ENCODE measurements at regions not wholly inside any gene's neighbourhood (a gene's known extent, or its start where the extent isn't known, plus 50 kb on each side); places are given as distances from the start of the nearest gene placed in this dataset.

GRCh38 chr5:171571663-171572062 lies 152.2 kb downstream of the FGF18 start:
- Mint-ChIP-seq H3K36me3 (ENCODE audit: low read depth) (peaks cover 11% of the 10 kb centered on the region), H3K4me3 (ENCODE audit: unreplicated experiment) (no peak overlapping the region), H3K4me1 (ENCODE audit: low read depth) (peaks cover 21% of the 10 kb centered on the region), H3K27me3 (ENCODE audit: low read depth) (peaks cover 2% of the 10 kb centered on the region), H3K27ac (ENCODE audit: unreplicated experiment) (peak overlapping the region; percentile 79), H3K9me3 (ENCODE audit: low read depth) (peaks cover 29% of the 10 kb centered on the region)
- no peak for DNase-seq (ENCODE audit: low spot score)
- no peak for TF ChIP-seq CTCF (IDR thresholded peaks at IDR 0.05)

GRCh38 chr5:171573021-171573420 lies 153.6 kb downstream of the FGF18 start:
- TF ChIP-seq CTCF (IDR thresholded peaks at IDR 0.05) = no peak

GRCh38 chr5:171573451-171574225 lies 154.2 kb downstream of the FGF18 start:
- peaks cover 18% of the 10 kb centered on the region for H3K9me3 Mint-ChIP-seq (ENCODE audit: low read depth)
- H3K4me1 Mint-ChIP-seq (ENCODE audit: low read depth) = peaks cover 25% of the 10 kb centered on the region
- no peak overlapping the region for H3K4me3 Mint-ChIP-seq (ENCODE audit: unreplicated experiment)
- H3K36me3 Mint-ChIP-seq (ENCODE audit: low read depth) = peaks cover 8% of the 10 kb centered on the region
- no peak overlapping the region for H3K27ac Mint-ChIP-seq (ENCODE audit: unreplicated experiment)
- H3K27me3 Mint-ChIP-seq (ENCODE audit: low read depth) = peaks cover 2% of the 10 kb centered on the region
- no peak for DNase-seq (ENCODE audit: low spot score)
- no peak for TF ChIP-seq CTCF (IDR thresholded peaks at IDR 0.05)

More at GRCh38 chr5:171573021-171573420, 153.6 kb downstream of the FGF18 start:
- peaks cover 2% of the 10 kb centered on the region for H3K27me3 Mint-ChIP-seq (ENCODE audit: low read depth)
- peaks cover 22% of the 10 kb centered on the region for H3K9me3 Mint-ChIP-seq (ENCODE audit: low read depth)
- H3K36me3 Mint-ChIP-seq (ENCODE audit: low read depth) = peaks cover 11% of the 10 kb centered on the region
- H3K27ac Mint-ChIP-seq (ENCODE audit: unreplicated experiment) = no peak overlapping the region
- DNase-seq (ENCODE audit: low spot score) = no peak
- H3K4me1 Mint-ChIP-seq (ENCODE audit: low read depth) = peaks cover 21% of the 10 kb centered on the region
- no peak overlapping the region for H3K4me3 Mint-ChIP-seq (ENCODE audit: unreplicated experiment)

GRCh38 chr5:171574376-171574775 lies 154.9 kb downstream of the FGF18 start:
- Mint-ChIP-seq H3K27ac (ENCODE audit: unreplicated experiment) (no peak overlapping the region), H3K4me1 (ENCODE audit: low read depth) (peaks cover 25% of the 10 kb centered on the region), H3K9me3 (ENCODE audit: low read depth) (peaks cover 12% of the 10 kb centered on the region), H3K27me3 (ENCODE audit: low read depth) (peaks cover 2% of the 10 kb centered on the region), H3K36me3 (ENCODE audit: low read depth) (peaks cover 4% of the 10 kb centered on the region), H3K4me3 (ENCODE audit: unreplicated experiment) (no peak overlapping the region)
- TF ChIP-seq CTCF (IDR thresholded peaks at IDR 0.05) = no peak
- no peak for DNase-seq (ENCODE audit: low spot score)

GRCh38 chr5:171575386-171575785 lies 155.9 kb downstream of the FGF18 start:
- Mint-ChIP-seq H3K27ac (ENCODE audit: unreplicated experiment) (no peak overlapping the region), H3K9me3 (ENCODE audit: low read depth) (peaks cover 6% of the 10 kb centered on the region), H3K36me3 (ENCODE audit: low read depth) (peaks cover 2% of the 10 kb centered on the region), H3K27me3 (ENCODE audit: low read depth) (peaks cover 2% of the 10 kb centered on the region), H3K4me3 (ENCODE audit: unreplicated experiment) (no peak overlapping the region), H3K4me1 (ENCODE audit: low read depth) (peaks cover 19% of the 10 kb centered on the region)
- no peak for TF ChIP-seq CTCF (IDR thresholded peaks at IDR 0.05)
- no peak for DNase-seq (ENCODE audit: low spot score)
